ENCODE measurements at regions not wholly inside any gene's neighbourhood (a gene's known extent, or its start where the extent isn't known, plus 50 kb on each side); places are given as distances from the start of the nearest gene placed in this dataset.

DNA sequence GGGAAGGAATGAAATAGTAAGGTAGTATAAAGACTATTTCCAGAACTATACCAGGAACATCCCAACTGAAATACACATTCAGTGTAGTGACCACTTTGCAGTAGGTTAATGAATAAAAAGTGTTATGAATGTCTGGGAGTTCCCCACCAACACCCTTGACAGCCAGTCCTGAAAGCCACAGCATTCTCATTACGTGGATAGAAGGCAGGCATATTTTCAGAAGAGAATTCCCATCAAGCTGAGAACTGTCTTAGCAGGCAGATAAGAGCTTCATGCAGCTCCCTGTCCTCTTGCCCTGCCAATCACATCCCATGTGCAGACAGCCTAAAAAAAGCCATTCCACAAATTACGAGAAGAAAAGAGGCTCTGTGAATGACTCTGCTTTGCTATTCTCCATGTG is 695.0 kb downstream of the DTWD2 start:
- TF ChIP-seq, protein P1, sequence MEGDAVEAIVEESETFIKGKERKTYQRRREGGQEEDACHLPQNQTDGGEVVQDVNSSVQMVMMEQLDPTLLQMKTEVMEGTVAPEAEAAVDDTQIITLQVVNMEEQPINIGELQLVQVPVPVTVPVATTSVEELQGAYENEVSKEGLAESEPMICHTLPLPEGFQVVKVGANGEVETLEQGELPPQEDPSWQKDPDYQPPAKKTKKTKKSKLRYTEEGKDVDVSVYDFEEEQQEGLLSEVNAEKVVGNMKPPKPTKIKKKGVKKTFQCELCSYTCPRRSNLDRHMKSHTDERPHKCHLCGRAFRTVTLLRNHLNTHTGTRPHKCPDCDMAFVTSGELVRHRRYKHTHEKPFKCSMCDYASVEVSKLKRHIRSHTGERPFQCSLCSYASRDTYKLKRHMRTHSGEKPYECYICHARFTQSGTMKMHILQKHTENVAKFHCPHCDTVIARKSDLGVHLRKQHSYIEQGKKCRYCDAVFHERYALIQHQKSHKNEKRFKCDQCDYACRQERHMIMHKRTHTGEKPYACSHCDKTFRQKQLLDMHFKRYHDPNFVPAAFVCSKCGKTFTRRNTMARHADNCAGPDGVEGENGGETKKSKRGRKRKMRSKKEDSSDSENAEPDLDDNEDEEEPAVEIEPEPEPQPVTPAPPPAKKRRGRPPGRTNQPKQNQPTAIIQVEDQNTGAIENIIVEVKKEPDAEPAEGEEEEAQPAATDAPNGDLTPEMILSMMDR (IDR thresholded peaks at IDR 0.05), result no peak
- no peak for TF ChIP-seq POLR2A (IDR thresholded peaks at IDR 0.05)

All from Peyer's patch (tissue), 4 donors.